H1 (cell line): ENCODE measurements at regions not wholly inside any gene's neighbourhood (a gene's known extent, or its start where the extent isn't known, plus 50 kb on each side); places are given as distances from the start of the nearest gene placed in this dataset.

Experiments
- CHD7 ChIP-seq: fragments of 300-600 bp; sonication (generic); IDR thresholded peaks from 2 replicates; pipeline ENCODE4 v1.7.1; 2012; ENCODE audit warnings: low read length, moderate library complexity, mild to moderate bottlenecking, inconsistent platforms; ENCODE audit not compliant: insufficient replicate concordance
- SP4 ChIP-seq: IDR thresholded peaks from 2 replicates; pipeline ENCODE4 v1.6.1; 2012; ENCODE audit warnings: low read length, inconsistent platforms

- no peak for TF ChIP-seq CHD7
- no peak for TF ChIP-seq SP4
- TF ChIP-seq, all 59 proteins: peak for 0
These were observed 431.8 kb downstream of the PREX1 start (continued) for GRCh38 chr20:48395816-48396546.
